ENCODE measurements at regions not wholly inside any gene's neighbourhood (a gene's known extent, or its start where the extent isn't known, plus 50 kb on each side); places are given as distances from the start of the nearest gene placed in this dataset.

DNA sequence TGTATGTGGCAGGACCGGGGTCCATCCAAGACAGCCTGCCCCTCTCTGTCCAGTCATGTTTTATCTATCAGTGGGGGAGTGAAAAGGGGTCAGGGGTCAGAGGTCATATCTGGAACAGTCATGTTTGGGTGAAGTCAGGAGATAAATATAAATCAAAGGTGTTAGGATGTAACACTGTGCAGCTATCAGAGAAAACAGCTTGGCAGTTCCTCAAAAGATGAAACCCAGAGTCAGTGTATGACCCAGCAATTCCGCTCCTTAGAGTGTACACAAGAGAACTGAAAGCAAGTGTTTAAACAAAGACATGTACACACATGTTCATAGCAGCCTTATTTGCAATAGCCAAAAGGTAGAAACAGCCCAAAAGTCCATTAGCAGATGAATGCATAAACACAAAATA lies 361.3 kb downstream of the FOXL1 start:
- TF ChIP-seq CTCF (IDR thresholded peaks at IDR 0.05; ENCODE audit: low read depth, low read length, missing input control) (no peak), SP1 (IDR thresholded peaks at IDR 0.05) (no peak), GABPA (IDR thresholded peaks at IDR 0.05 in 1 of 2, conservative IDR thresholded peaks at IDR 0.05 in 1 of 2) (no peak), YY1 (IDR thresholded peaks at IDR 0.05) (no peak), TAF1 (conservative IDR thresholded peaks at IDR 0.05) (no peak)
- TF ChIP-seq, protein P1, sequence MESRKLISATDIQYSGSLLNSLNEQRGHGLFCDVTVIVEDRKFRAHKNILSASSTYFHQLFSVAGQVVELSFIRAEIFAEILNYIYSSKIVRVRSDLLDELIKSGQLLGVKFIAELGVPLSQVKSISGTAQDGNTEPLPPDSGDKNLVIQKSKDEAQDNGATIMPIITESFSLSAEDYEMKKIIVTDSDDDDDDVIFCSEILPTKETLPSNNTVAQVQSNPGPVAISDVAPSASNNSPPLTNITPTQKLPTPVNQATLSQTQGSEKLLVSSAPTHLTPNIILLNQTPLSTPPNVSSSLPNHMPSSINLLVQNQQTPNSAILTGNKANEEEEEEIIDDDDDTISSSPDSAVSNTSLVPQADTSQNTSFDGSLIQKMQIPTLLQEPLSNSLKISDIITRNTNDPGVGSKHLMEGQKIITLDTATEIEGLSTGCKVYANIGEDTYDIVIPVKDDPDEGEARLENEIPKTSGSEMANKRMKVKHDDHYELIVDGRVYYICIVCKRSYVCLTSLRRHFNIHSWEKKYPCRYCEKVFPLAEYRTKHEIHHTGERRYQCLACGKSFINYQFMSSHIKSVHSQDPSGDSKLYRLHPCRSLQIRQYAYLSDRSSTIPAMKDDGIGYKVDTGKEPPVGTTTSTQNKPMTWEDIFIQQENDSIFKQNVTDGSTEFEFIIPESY (IDR thresholded peaks at IDR 0.05): no peak

All from liver (tissue), 3 donors.